ENCODE measurements at regions not wholly inside any gene's neighbourhood (a gene's known extent, or its start where the extent isn't known, plus 50 kb on each side); places are given as distances from the start of the nearest gene placed in this dataset.
"Not testable (repeated sequence)": the region's sequence is repeated elsewhere in the genome, so short reads cannot be mapped to it uniquely, and the experiment has no call there.

DNA sequence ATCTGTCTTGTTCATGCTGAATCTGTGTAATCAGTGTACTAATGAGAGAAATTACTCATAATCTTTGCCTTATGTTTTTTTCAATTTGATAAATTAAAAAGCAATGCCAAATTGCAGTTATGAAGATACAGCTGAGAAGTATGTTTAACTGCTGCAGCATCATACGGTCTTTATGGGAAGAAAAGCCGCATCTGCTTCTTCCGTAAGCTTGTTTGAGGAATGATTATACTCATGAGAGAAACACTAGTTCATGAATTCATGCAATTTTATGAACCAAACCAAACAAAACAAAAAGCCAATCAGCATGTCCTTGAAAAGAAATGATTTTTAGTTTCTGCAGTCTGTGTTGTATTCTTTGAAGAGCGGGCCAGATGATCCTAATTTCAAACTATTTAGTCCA, 275.9 kb upstream of the ARHGEF26 start:
- DNase-seq = no peak

DNA sequence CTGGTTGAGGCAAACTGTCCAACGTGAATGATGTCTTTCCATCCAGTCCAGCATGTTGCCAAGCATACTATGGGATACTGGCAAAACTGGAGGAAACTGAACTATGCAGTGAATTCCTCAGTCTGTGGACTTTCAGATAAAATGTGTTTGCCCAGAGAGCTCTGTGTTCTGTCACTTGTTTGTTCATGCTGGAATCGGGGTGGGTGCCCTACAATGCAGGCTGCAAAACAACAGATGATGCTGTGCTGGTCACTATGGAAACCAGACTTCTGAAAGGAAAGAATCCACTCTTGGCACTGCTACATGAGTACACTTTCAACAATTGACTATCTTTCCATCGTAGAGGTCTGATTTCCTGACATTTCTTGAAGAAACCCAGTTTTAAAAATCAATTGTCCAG, 272.5 kb upstream of the ARHGEF26 start:
- DNase-seq = no peak

DNA sequence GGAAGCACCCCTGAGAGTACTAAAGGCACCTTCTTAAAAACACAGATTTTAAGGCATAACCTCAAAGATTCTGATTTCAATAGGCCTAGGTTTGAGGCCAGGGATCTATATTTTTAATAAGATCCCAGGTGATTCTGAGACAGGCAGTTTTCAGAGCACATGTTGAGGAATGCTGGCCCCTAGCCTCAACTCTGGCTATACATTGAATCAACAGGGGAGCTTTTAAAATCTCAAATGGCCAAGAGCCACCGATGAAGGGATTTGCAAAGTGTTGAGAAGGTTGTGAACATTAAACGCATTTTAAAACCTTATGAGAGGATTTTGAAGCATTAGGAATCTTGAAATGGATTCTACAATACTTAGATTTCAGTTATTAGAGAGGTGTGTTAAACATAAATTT, 268.8 kb upstream of the ARHGEF26 start:
- no peak for DNase-seq

DNA sequence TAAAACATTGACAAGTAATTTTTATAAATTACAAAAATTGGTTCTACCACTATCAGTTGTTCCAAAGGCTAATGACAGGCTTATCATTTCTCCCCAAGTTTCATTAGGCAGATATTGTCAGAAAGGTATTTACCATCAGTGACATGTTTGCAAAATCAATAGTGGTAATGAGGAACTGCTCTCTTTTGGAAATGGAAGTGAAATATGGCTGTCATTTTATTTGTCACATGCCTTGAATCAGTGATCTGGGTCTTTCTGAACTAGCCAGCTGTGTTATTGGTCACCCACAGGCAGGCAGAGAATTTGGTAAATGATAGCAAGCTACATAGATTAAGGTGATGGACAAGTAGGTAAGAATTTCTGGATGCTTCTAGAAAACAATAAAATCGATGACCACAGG, 268.0 kb upstream of the ARHGEF26 start:
- DNase-seq = no peak

DNA sequence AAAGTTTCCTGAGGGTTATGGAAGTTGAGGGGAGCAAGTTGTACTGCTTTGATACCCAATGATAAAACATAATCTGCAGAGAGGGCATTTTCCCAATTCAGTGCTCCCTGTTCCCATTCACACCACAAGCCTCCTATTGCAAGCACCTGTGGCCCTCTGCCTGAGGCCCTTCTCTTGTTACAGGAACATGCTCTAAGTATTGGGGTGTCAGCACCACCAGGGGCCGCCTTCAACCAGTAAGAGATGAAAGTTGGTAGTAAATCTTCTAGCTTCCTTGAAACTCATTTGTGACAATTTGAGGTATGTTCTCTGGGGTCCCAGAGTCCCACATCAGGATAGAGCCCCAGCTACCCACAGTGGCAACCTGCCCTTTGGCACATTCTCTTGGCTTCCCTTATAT, 265.4 kb upstream of the ARHGEF26 start:
- no peak for DNase-seq

DNA sequence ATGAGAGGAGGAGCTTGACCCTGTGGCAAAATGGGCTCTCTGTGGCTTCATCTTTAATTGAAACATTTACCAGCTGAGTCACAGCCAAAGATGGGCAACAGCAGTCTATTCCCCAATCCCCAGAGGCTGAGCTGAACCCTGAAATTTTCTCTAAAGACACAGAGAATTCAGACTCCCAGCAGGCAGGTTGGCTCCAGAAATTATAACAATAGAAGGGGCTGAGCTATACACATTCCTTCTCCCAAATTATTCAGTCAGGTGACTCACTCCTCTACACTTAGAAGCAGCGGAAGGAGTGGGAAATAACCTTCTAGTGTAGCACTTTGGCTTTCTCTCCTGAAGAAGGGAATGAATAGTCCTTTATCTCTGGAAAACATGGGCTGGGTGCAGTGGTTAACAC, 264.3 kb upstream of the ARHGEF26 start:
- DNase-seq = no peak

DNA sequence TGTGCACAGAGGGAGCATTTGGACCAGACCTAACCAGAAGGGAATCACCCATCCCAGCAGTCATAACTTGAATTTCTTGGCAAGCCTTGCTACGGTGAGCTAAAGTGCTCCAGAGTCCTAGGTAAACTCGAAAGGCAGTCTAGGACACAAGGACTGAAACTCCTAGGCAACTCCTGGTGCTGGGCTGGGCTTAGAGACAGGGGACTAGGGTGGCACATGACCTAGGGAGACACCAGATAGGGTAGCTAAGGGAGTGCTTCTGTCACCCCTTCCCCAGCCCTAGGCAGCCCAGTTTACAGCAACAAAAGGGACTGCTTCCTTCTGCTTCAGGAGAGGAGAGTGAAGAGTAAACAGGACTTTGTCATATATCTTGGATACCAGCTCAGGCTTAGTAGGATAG, 256.4 kb upstream of the ARHGEF26 start:
- DNase-seq = no peak

DNA sequence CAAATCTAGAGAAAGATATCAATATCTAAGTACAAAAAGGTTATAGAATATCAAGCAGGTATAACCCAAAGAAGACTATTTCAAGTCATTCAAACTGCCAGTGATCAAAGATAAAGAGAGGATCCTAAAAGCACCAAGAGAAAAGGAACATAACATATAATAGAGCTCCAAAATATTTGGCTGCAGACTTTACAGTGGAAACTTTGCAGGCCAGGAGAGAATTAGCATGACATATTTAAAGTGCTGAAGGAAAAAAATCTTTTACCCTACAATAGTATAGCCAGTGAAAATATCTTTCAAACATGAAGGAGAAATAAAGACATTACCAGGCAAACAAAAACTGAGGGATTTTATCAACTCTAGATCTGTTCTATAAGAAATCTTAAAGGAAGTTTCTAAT, 254.3 kb upstream of the ARHGEF26 start:
- DNase-seq = no peak

DNA sequence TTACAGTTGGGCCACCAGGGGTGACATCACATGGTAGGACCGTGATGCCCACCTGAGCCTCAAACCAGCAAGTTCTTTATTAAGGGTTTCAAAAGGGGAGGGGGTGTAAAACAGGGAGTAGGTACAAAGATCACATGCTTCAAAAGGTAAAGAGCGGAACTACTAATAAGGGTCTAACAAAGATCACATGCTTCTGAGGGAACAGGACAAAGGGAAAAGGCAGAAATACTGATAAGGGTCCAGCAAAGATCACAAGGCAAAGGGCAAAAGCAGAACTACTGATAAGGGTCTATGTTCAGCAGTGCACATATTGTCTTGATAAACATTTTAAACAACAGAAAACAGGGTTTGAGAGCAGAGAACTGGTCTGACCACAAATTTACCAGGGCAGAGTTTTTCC, 246.8 kb upstream of the ARHGEF26 start:
- not testable (repeated sequence) for DNase-seq

DNA sequence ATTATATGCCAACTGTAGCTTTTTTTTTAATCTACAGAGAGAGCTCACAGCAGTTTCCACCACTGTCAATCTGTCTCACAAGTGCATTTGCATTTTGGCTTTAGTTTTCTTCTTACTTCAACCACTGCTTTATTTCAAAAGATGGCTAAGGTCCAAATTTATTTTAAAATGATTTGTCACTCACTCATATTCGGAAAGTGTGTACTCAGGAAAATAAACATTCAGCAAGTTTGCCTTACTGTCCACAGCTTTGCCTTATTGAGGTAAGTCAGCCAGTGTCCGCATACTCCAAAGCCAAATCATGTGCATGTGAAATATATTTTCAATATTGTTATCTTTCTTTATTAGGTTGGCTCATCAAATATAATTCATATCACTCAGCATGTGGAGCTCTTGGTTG, 240.7 kb upstream of the ARHGEF26 start:
- no peak for DNase-seq

DNA sequence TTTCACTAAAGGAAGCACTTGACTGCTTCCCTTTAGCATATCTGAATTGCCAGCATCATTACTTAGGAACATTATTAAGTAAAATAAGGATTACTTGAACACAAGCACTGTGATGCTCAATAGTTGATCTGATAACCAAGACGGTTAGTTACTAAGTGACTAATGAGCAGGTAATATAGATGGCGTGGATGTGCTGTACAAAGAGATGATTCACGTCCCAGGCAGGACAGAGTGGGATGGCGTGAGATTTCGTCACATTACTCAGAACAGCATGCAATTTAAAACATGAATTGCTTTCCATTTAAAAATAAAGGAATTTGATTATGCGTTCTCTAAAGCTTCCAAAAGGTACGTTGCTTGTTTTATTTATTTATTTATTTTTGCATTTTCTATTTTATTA, 240.0 kb upstream of the ARHGEF26 start:
- DNase-seq = no peak

DNA sequence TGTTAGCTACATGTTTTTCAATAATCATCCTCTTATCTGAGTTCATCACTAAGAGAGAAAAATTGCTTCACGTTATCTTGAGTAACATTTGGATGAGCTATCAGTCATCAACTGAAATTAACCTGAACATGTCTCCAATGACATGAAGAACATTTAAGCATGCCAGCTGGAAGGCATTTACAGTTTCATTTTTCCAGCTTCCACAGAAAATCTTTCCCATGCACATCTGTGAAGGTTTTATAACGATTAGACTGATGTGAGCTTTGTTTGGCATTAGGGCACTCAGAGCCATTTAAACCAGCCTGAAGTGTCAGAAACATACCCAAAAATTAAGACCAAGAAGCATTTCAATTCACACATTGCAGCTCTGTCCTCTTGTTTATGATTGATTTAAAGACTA, 235.8 kb upstream of the ARHGEF26 start:
- no peak for DNase-seq

DNA sequence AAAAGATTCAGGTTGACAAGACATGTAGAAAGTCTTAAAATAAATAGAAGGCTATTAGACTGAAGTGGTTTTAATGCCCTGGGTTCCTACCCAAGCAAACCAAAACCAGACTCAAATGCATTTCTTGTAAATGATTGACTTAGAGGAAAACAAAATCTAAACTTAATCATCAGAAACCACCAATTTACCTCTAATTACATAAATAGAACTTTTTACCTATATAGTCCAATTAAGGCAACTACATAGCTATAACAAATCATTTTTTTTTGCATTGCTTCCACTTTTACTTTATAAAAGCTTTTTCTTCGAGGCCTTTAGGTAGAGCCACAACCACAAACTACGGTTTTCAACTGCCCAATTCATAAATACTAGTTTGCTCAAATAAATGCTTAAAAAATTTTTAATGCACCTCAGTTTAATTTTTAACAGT, 231.3 kb upstream of the ARHGEF26 start:
- DNase-seq = no peak

DNA sequence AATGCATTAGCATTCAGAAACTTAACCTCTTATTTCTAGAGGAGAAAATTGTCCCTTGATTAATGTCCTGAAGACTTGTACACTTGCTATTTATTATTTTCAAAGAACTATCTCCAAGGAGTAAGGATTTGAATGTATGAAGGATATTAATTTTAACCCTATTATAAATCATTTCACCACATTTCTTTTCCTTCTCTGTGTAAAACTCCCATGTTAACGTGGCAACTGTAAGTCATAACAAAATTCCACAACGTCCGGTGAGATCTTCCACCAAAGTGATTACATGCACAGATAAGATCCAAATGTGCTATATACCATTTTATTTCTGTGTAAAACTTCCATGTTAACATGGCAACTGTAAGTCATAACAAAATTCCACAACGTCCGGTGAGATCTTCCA, 229.1 kb upstream of the ARHGEF26 start:
- no peak for DNase-seq

DNA sequence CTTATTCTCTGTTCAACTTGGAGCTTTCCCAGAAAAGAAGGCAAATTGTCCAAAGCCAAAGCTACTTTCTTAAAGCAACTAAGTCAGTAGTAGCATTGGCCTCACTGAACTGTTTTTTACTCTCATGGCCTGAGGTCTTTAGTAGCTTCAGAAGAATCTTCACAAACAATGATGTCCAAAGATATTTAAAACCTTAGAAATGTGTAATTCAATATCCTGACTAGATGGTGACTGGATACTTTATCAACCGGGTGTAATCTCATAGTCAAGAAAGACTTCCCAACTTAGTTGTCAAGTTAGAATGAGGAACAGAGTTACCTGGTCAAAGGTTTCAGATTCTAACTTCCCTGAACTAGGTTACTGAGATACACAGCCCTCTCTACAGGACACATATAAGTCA, 226.3 kb upstream of the ARHGEF26 start:
- no peak for DNase-seq

DNA sequence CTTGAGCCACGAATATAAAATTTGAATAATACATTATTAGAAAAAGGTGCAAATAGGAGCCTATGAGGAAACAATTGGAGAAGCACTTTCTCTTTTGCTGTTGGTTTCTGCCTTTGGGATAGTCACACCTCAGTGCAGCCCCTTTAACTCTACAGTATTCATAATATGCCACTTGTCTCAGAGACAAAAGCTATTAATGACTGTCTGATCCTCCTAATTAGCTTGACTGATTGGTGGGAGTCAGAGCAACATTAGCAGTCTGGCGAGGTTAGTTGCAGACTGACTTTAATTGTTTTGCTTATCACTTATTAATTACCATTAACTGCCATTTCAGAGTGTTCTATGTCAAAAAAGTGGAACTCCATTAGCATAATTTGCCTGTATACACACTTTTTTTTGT, 225.0 kb upstream of the ARHGEF26 start:
- no peak for DNase-seq

DNA sequence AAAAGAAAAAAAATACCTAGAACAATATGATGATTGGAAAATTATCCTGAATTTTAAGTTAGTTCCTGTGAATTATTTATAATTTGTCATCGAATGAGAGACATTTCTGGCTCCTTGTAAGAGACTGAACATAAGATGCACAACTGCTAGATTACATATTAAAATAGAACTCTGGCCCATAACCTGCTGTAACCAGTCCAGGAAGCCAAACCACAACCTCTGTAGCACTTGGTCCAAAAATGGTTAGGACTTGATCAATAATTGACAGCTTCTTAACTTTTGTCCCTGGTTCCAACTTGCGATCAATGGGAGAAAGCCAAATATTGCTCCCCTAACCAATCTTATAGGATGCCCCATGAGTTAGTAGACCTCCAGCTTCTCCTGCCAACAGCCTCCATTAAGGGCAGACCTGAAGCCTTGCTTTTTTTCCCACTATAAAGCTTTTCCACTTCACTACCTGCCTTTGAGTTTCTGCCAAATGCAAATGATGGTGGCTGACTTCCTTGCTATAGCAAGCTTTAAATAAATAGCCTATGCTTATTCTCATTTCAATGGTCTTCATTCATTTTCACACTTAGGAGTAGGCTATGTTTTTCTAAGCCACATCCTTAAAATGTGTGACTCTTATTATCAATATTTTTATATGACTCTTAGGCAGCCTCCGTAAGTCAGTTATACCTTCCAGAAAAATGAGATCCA, 224.0 kb upstream of the ARHGEF26 start:
- no peak for DNase-seq

DNA sequence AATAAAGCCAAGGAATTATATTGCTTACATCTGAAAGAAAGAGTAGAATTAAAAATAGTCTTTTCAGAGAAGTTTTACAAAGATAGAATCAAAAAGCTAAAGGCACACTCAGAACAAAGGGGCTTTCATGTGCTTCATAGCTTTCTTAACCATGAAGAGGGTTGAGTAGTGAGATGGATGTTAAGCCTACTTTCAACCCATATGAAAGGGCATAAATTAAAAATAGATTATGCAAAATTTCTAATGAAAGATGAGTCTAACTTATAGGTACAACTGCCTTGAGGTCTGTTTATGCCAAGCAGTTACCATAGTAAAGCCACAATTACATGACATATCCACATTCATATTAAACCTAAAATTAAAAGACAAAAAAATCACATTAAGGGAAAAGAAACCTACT, 223.3 kb upstream of the ARHGEF26 start:
- DNase-seq = no peak

DNA sequence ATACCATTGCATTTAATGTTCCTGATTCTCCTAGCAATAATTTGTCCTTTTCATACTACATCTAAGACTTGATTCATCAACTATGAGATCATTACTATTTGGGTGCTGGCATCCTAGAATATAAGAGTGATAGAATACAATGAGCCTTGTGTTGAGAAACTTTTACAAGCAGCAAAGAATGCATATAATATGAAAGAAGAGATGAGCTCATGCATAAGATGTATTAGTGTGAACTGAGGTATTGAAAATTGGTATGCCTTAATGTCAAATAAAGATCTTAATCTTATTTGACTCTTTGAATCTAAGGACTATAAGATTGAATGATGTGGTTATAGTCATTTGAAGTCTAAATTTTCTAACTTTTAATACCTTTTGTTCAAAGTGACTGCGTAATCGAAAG, 220.0 kb upstream of the ARHGEF26 start:
- DNase-seq = no peak

DNA sequence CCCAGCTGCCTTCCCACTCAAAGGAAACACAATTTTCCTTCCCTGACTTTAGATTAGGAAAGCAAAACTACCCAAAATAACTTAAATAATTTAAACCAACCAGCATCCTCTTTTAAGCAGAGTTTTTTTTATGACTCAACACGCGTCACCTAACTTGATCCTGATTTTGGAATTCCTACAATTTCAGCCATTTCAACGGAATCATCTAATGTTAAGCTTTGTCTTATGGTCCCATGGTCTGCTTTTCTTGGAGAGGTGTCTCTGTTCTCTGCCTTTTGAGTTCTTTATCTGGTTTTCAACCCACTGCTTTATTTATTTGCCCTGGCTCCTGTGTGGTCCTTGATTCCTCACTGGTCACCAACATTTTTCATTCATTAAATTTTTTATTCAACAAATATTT, 219.2 kb upstream of the ARHGEF26 start:
- no peak for DNase-seq

DNA sequence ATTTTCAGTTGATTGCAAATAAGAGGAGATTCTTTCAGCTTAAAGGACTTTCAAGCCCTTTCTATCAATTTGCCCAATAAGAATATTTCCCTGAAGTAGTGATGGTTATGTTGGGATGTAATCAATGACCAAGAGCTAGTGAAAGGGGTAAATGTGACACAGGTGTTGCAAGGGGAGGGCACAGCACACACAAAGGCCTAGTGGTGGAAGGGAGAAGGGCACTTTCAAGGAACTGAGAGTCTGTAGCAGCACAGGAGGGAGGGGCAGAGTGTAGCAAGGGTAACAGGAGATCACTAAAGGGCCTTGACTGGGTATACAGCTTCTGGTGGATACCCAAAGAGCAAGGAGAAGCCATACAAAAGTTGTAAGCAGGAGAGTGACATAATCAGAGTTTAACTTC, 217.8 kb upstream of the ARHGEF26 start:
- DNase-seq = no peak

DNA sequence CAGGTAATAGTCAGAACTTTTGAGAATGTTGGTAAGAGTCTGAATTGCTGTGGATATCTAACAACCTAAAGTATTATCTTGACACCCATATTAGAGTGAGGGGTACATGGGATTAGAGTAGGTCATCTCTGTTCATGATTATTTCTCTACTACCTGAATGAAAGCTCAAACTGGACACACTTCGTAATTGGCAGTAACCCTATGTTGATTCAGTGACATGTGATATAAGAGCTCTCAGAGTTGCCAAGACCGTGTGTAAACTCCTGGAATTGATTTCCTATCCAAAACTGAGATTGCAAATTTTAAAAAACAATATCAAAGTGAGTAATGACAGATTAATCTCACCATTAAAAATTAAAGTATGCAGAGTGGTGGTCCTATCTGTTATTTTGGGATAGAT, 214.8 kb upstream of the ARHGEF26 start:
- DNase-seq = no peak

DNA sequence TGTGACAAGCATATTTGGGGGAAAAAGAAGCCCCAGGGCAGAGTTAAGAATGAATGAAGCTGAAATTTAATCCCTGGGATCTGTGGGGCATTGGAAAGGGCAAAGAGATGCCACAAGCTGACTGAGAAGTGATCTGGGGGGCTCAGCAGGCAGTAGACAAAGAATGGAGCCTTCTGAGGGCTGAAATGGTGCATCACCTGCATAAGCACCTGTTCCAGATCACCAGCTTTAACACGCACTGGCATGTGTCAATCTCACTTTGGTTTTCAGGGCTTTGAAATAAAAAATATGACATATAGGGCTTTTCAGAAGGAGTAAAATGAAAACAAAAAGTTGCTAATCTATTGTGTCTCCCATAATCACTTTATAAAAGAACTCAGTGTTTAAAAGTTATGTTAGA, 210.8 kb upstream of the ARHGEF26 start:
- DNase-seq = no peak

DNA sequence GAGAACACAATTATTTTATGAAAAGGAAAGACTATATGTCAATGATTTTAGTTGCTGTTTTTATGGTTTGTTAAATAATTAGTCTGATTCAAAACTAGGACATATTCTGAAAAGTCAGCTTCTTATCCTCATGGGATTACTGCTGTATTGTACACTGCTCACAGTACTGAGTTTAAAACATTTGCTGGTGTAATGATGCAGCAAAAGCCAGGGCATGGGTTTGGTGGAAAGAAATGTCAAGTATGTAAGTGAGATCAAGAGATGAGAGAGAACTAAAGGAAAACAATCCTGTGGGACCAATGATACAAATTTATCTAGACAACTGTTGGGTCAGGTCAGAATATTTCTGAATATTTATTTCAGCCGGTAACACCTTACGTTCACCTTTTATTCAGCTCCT, 210.1 kb upstream of the ARHGEF26 start:
- DNase-seq = no peak

DNA sequence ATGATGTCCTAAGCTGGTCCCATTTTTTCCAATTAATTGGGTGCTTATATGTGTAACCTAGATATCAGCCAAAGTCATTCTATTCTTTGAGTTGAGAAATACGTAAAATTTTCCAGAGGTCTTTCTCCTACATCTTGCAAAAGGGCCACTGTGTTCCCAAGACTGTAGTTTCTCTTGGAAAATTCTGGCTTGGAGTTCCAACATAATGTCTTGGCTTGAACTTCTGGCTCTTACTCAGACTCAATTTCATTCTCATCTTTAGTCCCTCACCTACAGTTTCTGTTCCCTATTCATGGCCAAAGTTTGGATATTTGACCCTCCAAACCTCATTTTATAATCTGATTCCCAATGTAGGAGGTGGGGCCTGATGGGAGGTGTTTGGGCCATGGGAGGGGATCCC, 201.4 kb upstream of the ARHGEF26 start:
- DNase-seq = no peak

DNA sequence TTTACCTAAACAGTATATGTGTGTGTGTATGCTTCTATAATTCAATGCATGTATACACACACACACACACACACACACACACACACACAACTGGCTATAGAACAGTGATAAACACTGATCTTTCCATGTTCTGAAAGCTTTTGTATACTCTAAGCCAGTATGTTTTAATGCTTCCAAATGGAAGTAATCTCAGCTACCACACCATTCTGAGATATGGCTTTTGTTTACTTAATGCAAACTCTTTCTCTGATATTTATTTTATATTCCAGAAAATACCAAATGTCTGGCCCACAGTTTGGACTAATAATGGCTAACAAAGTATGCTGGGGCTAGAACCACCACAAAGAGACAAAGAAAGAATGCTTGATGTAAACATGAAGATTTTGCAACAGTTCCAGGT, 199.4 kb upstream of the ARHGEF26 start:
- DNase-seq = no peak
